ENCODE measurements at regions not wholly inside any gene's neighbourhood (a gene's known extent, or its start where the extent isn't known, plus 50 kb on each side); places are given as distances from the start of the nearest gene placed in this dataset.

DNA sequence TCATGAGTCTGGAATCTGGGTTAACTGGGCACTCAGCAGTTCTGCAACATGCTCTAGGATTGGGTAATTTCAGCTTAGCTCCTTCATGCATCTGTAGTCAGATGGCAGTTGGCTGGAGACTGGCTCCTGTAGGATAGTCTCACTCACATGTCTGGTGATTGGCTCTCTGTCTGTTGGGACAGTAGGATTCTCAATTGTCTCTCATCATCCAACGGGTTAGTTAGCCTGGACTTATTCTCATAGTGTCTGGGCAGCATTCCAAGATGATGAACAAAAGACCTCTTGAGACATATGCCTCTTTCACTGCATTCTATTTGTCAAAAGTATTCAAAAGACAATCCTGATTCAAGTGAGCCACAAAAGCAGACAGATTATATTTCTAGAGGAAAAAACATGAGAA lies 795.6 kb upstream of the GALNTL6 start:
- WGBS, 2 donors, result 13 to 21% methylated on average over 1 of the region's 1 CpG

GRCh38 chr4:171016145-171016544 lies 797.1 kb upstream of the GALNTL6 start:
- Histone ChIP-seq H3K27me3 (no peaks in the 10 kb centered on the region), H3K36me3 (ENCODE audit: low read depth, missing control alignments) (no peaks in the 10 kb centered on the region), H3K4me3 (no peak overlapping the region), H3K27ac (no peak overlapping the region), H3K4me1 (no peaks in the 10 kb centered on the region), H3K9me3 (no peaks in the 10 kb centered on the region)
- DNase-seq, result no peak
- intact Hi-C loops (cut with DNase I; ENCODE audit: low total_unique reads), result no loop called here
- WGBS, 2 donors, result 67 to 69% methylated on average over 2 of the region's 2 CpGs
- no peak for TF ChIP-seq POLR2A (IDR thresholded peaks at IDR 0.05)
- TF ChIP-seq, protein P1, sequence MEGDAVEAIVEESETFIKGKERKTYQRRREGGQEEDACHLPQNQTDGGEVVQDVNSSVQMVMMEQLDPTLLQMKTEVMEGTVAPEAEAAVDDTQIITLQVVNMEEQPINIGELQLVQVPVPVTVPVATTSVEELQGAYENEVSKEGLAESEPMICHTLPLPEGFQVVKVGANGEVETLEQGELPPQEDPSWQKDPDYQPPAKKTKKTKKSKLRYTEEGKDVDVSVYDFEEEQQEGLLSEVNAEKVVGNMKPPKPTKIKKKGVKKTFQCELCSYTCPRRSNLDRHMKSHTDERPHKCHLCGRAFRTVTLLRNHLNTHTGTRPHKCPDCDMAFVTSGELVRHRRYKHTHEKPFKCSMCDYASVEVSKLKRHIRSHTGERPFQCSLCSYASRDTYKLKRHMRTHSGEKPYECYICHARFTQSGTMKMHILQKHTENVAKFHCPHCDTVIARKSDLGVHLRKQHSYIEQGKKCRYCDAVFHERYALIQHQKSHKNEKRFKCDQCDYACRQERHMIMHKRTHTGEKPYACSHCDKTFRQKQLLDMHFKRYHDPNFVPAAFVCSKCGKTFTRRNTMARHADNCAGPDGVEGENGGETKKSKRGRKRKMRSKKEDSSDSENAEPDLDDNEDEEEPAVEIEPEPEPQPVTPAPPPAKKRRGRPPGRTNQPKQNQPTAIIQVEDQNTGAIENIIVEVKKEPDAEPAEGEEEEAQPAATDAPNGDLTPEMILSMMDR (IDR thresholded peaks at IDR 0.05), result no peak

More for the DNA sequence above, 795.6 kb upstream of the GALNTL6 start:
- TF ChIP-seq POLR2A (IDR thresholded peaks at IDR 0.05), result no peak
- TF ChIP-seq, protein P1 (IDR thresholded peaks at IDR 0.05), result no peak
- H3K4me1 ChIP-seq, result no peaks in the 10 kb centered on the region
- H3K9me3 ChIP-seq, result no peaks in the 10 kb centered on the region
- no peak overlapping the region for H3K27ac ChIP-seq
- intact Hi-C loops (cut with DNase I; ENCODE audit: low total_unique reads), result no loop called here
- DNase-seq, result no peak
- no peaks in the 10 kb centered on the region for H3K27me3 ChIP-seq
- no peak overlapping the region for H3K4me3 ChIP-seq
- no peaks in the 10 kb centered on the region for H3K36me3 ChIP-seq (ENCODE audit: low read depth, missing control alignments)

DNA sequence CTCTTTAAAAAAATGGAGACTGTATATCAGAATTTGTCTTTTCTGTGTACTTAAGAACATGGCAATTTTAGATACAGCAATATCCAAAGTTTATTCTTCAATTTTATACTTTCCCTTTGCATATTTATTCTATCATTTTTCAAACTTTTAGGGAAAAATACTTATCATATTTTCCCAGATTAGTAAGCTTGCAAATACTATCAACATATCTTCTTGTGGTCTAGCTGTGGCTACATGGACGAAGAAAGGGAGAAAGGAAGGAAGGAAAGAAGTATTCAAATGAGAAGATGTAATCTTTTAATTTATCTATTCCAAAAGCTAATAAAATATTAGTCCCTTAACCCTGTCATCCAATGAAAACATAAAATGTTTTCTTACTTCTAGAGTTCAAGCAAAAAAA lies 797.8 kb upstream of the GALNTL6 start:
- WGBS, 2 donors, result 21% methylated on average over 1 of the region's 1 CpG
- TF ChIP-seq POLR2A (IDR thresholded peaks at IDR 0.05), result no peak
- TF ChIP-seq, protein P1 (IDR thresholded peaks at IDR 0.05), result no peak
- Histone ChIP-seq H3K27me3 (no peaks in the 10 kb centered on the region), H3K27ac (no peak overlapping the region), H3K4me3 (no peak overlapping the region), H3K9me3 (no peaks in the 10 kb centered on the region), H3K36me3 (ENCODE audit: low read depth, missing control alignments) (no peaks in the 10 kb centered on the region), H3K4me1 (no peaks in the 10 kb centered on the region)
- intact Hi-C loops (cut with DNase I; ENCODE audit: low total_unique reads), result no loop called here
- DNase-seq, result no peak

GRCh38 chr4:171007618-171008390 lies 805.4 kb upstream of the GALNTL6 start:
- 80 to 84% methylated on average over 3 of the region's 3 CpGs for WGBS, 2 donors
- no peak for DNase-seq
- intact Hi-C loops (cut with DNase I; ENCODE audit: low total_unique reads), result no loop called here
- Histone ChIP-seq H3K27ac (no peak overlapping the region), H3K36me3 (ENCODE audit: low read depth, missing control alignments) (no peaks in the 10 kb centered on the region), H3K9me3 (no peaks in the 10 kb centered on the region), H3K4me1 (no peaks in the 10 kb centered on the region), H3K4me3 (no peak overlapping the region), H3K27me3 (no peaks in the 10 kb centered on the region)
- TF ChIP-seq, protein P1 (IDR thresholded peaks at IDR 0.05), result no peak
- no peak for TF ChIP-seq POLR2A (IDR thresholded peaks at IDR 0.05)

DNA sequence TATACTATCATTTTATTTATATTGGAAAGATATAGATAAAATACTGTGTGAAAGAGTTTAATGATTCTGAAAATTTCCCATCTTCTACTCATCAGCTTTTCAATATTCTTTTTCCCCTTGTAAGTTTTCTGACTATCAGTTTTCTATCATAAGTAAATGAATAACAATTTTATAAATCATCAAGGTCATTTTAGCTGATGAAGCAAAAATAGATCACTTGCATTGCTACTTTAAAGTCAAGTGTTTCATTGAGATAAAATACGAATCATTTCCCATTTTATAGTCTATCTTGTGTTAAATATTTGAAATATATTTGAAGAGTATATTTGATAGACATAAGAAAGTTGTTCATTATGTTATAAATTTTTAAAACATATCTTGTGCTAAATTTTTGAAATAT lies 811.0 kb upstream of the GALNTL6 start:
- H3K4me3 ChIP-seq, result no peak overlapping the region
- no peaks in the 10 kb centered on the region for H3K4me1 ChIP-seq
- intact Hi-C loops (cut with DNase I; ENCODE audit: low total_unique reads), result no loop called here
- no peak overlapping the region for H3K27ac ChIP-seq
- H3K27me3 ChIP-seq, result no peaks in the 10 kb centered on the region
- H3K36me3 ChIP-seq (ENCODE audit: low read depth, missing control alignments), result no peaks in the 10 kb centered on the region
- no peaks in the 10 kb centered on the region for H3K9me3 ChIP-seq
- TF ChIP-seq POLR2A (IDR thresholded peaks at IDR 0.05), result no peak
- TF ChIP-seq, protein P1 (IDR thresholded peaks at IDR 0.05), result no peak
- DNase-seq, result no peak
- WGBS, 2 donors, result 56 to 67% methylated on average over 1 of the region's 1 CpG

Measured in testis (tissue), 2 donors.